ENCODE measurements at regions not wholly inside any gene's neighbourhood (a gene's known extent, or its start where the extent isn't known, plus 50 kb on each side); places are given as distances from the start of the nearest gene placed in this dataset.

DNA sequence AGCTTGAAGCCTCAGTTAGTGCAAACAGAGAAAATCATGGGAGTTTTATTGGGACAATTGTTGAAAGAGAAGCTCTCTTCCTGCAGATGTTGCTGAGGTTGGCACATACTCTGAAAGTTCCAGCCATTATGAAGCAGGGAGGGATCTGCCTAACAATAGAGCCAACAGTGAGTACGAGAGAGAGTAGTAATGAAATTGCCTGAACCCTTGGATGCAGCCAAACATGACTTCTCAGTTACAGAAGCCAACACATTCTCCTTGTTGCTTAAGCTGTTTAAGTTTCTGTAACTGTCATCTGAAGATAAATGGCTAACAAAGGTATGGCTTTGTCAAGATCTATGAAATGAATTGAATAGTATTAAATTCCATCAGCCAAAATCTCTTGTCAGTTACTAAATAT, 211.0 kb upstream of the TTC14 start:
- Histone ChIP-seq H3K4me1 (ENCODE audit: insufficient read depth, low read length, poor library complexity, severe bottlenecking) (no peaks in the 10 kb centered on the region), H3K9me3 (ENCODE audit: low read depth, low read length, poor library complexity, severe bottlenecking) (no peaks in the 10 kb centered on the region), H3K27me3 (replicated peaks; ENCODE audit: insufficient read depth, low read depth, low read length, poor library complexity) (no peaks in the 10 kb centered on the region), H3K27ac (ENCODE audit: low read depth, low read length, poor library complexity, severe bottlenecking) (no peak overlapping the region), H3K4me3 (ENCODE audit: low read depth, low read length, poor library complexity, severe bottlenecking) (no peak overlapping the region), H3K36me3 (ENCODE audit: insufficient read depth, low read length, poor library complexity, severe bottlenecking) (no peaks in the 10 kb centered on the region)
- intact Hi-C loops (cut with micrococcal nuclease; ENCODE audit: unreplicated experiment), result no loop called here
- POLR2A ChIA-PET (ENCODE audit: low non-redundant PET), result no interaction called here
- CTCF ChIA-PET, result no interaction called here
- DNase-seq (ENCODE audit: low spot score), result no peak
- no TSS peak for BruUV-seq (replicated peaks)
- TF ChIP-seq, protein P1, sequence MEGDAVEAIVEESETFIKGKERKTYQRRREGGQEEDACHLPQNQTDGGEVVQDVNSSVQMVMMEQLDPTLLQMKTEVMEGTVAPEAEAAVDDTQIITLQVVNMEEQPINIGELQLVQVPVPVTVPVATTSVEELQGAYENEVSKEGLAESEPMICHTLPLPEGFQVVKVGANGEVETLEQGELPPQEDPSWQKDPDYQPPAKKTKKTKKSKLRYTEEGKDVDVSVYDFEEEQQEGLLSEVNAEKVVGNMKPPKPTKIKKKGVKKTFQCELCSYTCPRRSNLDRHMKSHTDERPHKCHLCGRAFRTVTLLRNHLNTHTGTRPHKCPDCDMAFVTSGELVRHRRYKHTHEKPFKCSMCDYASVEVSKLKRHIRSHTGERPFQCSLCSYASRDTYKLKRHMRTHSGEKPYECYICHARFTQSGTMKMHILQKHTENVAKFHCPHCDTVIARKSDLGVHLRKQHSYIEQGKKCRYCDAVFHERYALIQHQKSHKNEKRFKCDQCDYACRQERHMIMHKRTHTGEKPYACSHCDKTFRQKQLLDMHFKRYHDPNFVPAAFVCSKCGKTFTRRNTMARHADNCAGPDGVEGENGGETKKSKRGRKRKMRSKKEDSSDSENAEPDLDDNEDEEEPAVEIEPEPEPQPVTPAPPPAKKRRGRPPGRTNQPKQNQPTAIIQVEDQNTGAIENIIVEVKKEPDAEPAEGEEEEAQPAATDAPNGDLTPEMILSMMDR (conservative IDR thresholded peaks at IDR 0.05; ENCODE audit: low read depth, low read length), result no peak
- TF ChIP-seq EZH2 (IDR thresholded peaks at IDR 0.05; ENCODE audit: borderline replicate concordance, low read depth, low read length, poor library complexity, severe bottlenecking), result no peak

DNA sequence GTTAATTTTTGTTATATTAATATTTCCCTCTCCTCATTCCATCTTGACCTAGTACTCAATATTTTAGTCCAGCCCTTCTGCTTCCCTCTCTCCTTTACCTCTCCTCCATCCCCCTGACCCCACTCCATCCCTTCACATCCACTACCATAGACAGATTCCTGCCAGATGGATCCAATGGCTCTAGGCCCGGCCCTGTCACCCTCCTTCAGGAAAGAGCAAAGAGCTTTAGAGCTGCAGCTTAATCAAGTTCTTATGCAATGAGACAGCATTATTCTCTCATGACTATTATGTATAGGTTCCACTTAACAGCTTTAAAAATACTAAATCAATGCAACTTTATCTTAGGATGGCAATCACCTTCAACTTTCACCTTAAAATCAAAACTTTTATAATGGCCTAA, 200.7 kb upstream of the TTC14 start:
- no peaks in the 10 kb centered on the region for H3K9me3 ChIP-seq (ENCODE audit: low read depth, low read length, poor library complexity, severe bottlenecking)
- ChIA-PET POLR2A (ENCODE audit: low non-redundant PET) (no interaction called here), CTCF (no interaction called here)
- no peak for TF ChIP-seq EZH2 (IDR thresholded peaks at IDR 0.05; ENCODE audit: borderline replicate concordance, low read depth, low read length, poor library complexity, severe bottlenecking)
- TF ChIP-seq, protein P1 (conservative IDR thresholded peaks at IDR 0.05; ENCODE audit: low read depth, low read length), result no peak
- no peaks in the 10 kb centered on the region for H3K27me3 ChIP-seq (replicated peaks; ENCODE audit: insufficient read depth, low read depth, low read length, poor library complexity)
- DNase-seq (ENCODE audit: low spot score), result no peak
- no peak overlapping the region for H3K4me3 ChIP-seq (ENCODE audit: low read depth, low read length, poor library complexity, severe bottlenecking)
- no peak overlapping the region for H3K27ac ChIP-seq (ENCODE audit: low read depth, low read length, poor library complexity, severe bottlenecking)
- BruUV-seq (replicated peaks), result no TSS peak
- H3K36me3 ChIP-seq (ENCODE audit: insufficient read depth, low read length, poor library complexity, severe bottlenecking), result no peaks in the 10 kb centered on the region
- intact Hi-C loops (cut with micrococcal nuclease; ENCODE audit: unreplicated experiment), result no loop called here
- no peaks in the 10 kb centered on the region for H3K4me1 ChIP-seq (ENCODE audit: insufficient read depth, low read length, poor library complexity, severe bottlenecking)

DNA sequence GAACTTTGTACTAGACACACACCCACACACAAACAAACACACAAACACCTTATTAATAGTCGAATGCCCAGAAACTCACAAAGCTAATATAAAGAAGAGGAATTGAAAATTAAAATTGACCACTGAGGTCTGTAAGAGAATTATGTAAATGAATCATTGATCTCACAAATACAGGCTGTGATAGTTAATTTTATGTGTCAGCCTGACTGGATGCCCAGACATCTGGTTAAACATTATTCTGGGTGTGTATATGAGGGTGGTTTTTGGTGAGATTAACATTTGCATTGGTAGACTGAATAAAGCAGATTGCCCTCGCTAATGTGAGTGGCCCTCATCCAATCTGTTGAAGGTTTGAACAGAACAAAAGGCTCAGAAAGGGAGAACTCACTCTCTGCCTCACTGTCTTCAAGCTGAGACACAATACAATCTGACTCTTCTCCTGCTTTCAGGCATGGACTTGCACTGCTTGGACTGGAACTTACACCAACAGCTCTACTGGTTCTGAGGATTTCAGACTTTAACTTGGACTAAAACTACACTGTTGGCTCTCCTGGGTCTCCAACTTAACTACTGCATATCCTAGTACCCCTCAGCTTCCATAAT, 199.4 kb upstream of the TTC14 start:
- Histone ChIP-seq H3K4me1 (ENCODE audit: insufficient read depth, low read length, poor library complexity, severe bottlenecking) (no peaks in the 10 kb centered on the region), H3K27ac (ENCODE audit: low read depth, low read length, poor library complexity, severe bottlenecking) (no peak overlapping the region), H3K9me3 (ENCODE audit: low read depth, low read length, poor library complexity, severe bottlenecking) (no peaks in the 10 kb centered on the region), H3K27me3 (replicated peaks; ENCODE audit: insufficient read depth, low read depth, low read length, poor library complexity) (no peaks in the 10 kb centered on the region), H3K36me3 (ENCODE audit: insufficient read depth, low read length, poor library complexity, severe bottlenecking) (no peaks in the 10 kb centered on the region), H3K4me3 (ENCODE audit: low read depth, low read length, poor library complexity, severe bottlenecking) (no peak overlapping the region)
- POLR2A ChIA-PET (ENCODE audit: low non-redundant PET), result no interaction called here
- no peak for DNase-seq (ENCODE audit: low spot score)
- CTCF ChIA-PET, result no interaction called here
- no TSS peak for BruUV-seq (replicated peaks)
- TF ChIP-seq, protein P1 (conservative IDR thresholded peaks at IDR 0.05; ENCODE audit: low read depth, low read length), result no peak
- TF ChIP-seq EZH2 (IDR thresholded peaks at IDR 0.05; ENCODE audit: borderline replicate concordance, low read depth, low read length, poor library complexity, severe bottlenecking), result no peak
- intact Hi-C loops (cut with micrococcal nuclease; ENCODE audit: unreplicated experiment), result no loop called here
